Panc1 (cell line): ENCODE measurements at regions not wholly inside any gene's neighbourhood (a gene's known extent, or its start where the extent isn't known, plus 50 kb on each side); places are given as distances from the start of the nearest gene placed in this dataset.

Experiments used
- ATAC-seq: fragments of 200-7000 bp; cut with Tn5 transposase; 2 replicates; pipeline ENCODE4 v1.9.1; 2020; ENCODE audit warnings: mild to moderate bottlenecking, moderate library complexity
- BruUV-seq: library from RNA; stranded (reverse); fragments of 400-500 nt; replicated peaks from 2 replicates; lab custom pipeline; 2021; lab: Mats Ljungman, UMichigan
- CTCF ChIA-PET: fragments of 300-600 bp; sonication (Branson Sonifier 250); formaldehyde crosslinking; loops from one replicate; lab custom pipeline; 2022; ENCODE audit warnings: antibody characterized with exemption; lab: Charles Lee
- POLR2A ChIA-PET: fragments of 300-600 bp; sonication (Branson Sonifier 250); formaldehyde crosslinking; loops from one replicate; lab custom pipeline; 2022; ENCODE audit warnings: antibody characterized with exemption; lab: Charles Lee
- DNase-seq: peaks from one replicate; pipeline ENCODE4 v3.0.0-alpha.2; 2010; ENCODE audit warnings: low read depth, low spot score
- H3K27ac ChIP-seq: 2 replicates; pipeline ENCODE4 v1.5.1; 2011; ENCODE audit warnings: mild to moderate bottlenecking, low read length, inconsistent platforms
- H3K27me3 ChIP-seq: fragments of 200-500 bp; sonication (Bioruptor generic); 2 replicates; pipeline ENCODE4 v1.6.0; 2014; ENCODE audit warnings: low read length, inconsistent platforms; ENCODE audit not compliant: control insufficient read depth, insufficient read depth
- H3K36me3 ChIP-seq: fragments of 200-500 bp; sonication (Bioruptor generic); 2 replicates; pipeline ENCODE4 v1.5.1; 2014; ENCODE audit warnings: inconsistent platforms, mild to moderate bottlenecking, low read length, moderate library complexity; ENCODE audit not compliant: control insufficient read depth, insufficient read depth
- H3K4me1 ChIP-seq: 2 replicates; pipeline ENCODE4 v1.5.1; 2011; ENCODE audit warnings: inconsistent platforms, mild to moderate bottlenecking, low read length, moderate library complexity; ENCODE audit not compliant: control insufficient read depth, insufficient read depth
- H3K4me3 ChIP-seq, 2 experiments: 2 replicates each; pipeline ENCODE4 v1.5.1; 2011 to 2012; ENCODE audit warnings: low read depth in 2 of 2, low read length in 2 of 2, mild to moderate bottlenecking in 2 of 2, inconsistent platforms in 1 of 2, moderate library complexity in 1 of 2
- H3K9me3 ChIP-seq: fragments of 200-500 bp; sonication (Bioruptor generic); 2 replicates; pipeline ENCODE4 v1.5.1; 2014; ENCODE audit warnings: low read depth, mild to moderate bottlenecking, inconsistent platforms, low read length, moderate library complexity; ENCODE audit not compliant: control insufficient read depth, insufficient read depth
- CTCF ChIP-seq: fragments of 450-650 bp; IDR thresholded peaks from 2 replicates; pipeline ENCODE4 v1.5.1; 2017; ENCODE audit warnings: mild to moderate bottlenecking
- POLR2AphosphoS5 ChIP-seq: IDR thresholded peaks from 2 replicates; pipeline ENCODE4 v1.6.1; 2012; ENCODE audit warnings: mild to moderate bottlenecking, low read depth, low read length, moderate library complexity
- REST ChIP-seq, 2 experiments: IDR thresholded peaks; 2 replicates each; pipeline ENCODE4 v1.6.1; 2011 to 2012; ENCODE audit warnings: low read depth in 2 of 2, control low read depth in 1 of 2, low read length in 1 of 2, mild to moderate bottlenecking in 1 of 2, moderate library complexity in 1 of 2; ENCODE audit not compliant: insufficient read depth in 1 of 2
- SIN3A ChIP-seq: IDR thresholded peaks from 2 replicates; pipeline ENCODE4 v1.6.1; 2012; ENCODE audit warnings: low read depth, mild to moderate bottlenecking, low read length, moderate library complexity, borderline replicate concordance; ENCODE audit not compliant: insufficient read depth
- TCF7L2 ChIP-seq: IDR thresholded peaks from 2 replicates; pipeline ENCODE4 v1.6.1; 2011; ENCODE audit warnings: mild to moderate bottlenecking, low read depth, low read length, inconsistent platforms
- in situ Hi-C: cut with HindIII; loops from 2 replicates; pipeline ENCODE4 v1.10.0; 2016; ENCODE audit warnings: low sequenced_read_pairs, low pct_unique_long_range_greater_than_20kb
- intact Hi-C: fragments of 100-400 bp; cut with micrococcal nuclease; formaldehyde crosslinking; loops from one replicate; pipeline ENCODE4 v1.10.0; 2022; ENCODE audit not compliant: unreplicated experiment

- in situ Hi-C loops: no loop called here
- H3K4me1 ChIP-seq: no peaks in the 10 kb centered on the region
- ATAC-seq (no peak), DNase-seq (no peak)
- TF ChIP-seq TCF7L2: no peak
- TF ChIP-seq CTCF: no peak
- TF ChIP-seq SIN3A: no peak
- ChIA-PET CTCF (no interaction called here), POLR2A (no interaction called here)
- intact Hi-C loops: no loop called here
- no peaks in the 10 kb centered on the region for H3K36me3 ChIP-seq
- no peak overlapping the region for H3K4me3 ChIP-seq
- BruUV-seq: no TSS peak
- H3K9me3 ChIP-seq: no peaks in the 10 kb centered on the region
- H3K27me3 ChIP-seq: no peaks in the 10 kb centered on the region
- H3K27ac ChIP-seq: no peak overlapping the region
These were observed 408.2 kb upstream of the C16orf82 start for GRCh38 chr16:26658486-26658885.

GRCh38 chr16:26658915-26659314 lies 407.8 kb upstream of the C16orf82 start:
- intact Hi-C loops (no loop called here), in situ Hi-C loops (no loop called here)
- CTCF ChIA-PET: no interaction called here
- Histone ChIP-seq H3K36me3 (no peaks in the 10 kb centered on the region), H3K9me3 (no peaks in the 10 kb centered on the region), H3K27ac (no peak overlapping the region), H3K27me3 (no peaks in the 10 kb centered on the region), H3K4me3 (no peak overlapping the region), H3K4me1 (no peaks in the 10 kb centered on the region)
- no peak for ATAC-seq
- TF ChIP-seq REST (IDR thresholded peaks at IDR 0.05; ENCODE audit: insufficient read depth in 1 of 2, low read depth in 2 of 2, low read length in 1 of 2) (no peak), POLR2AphosphoS5 (no peak), SIN3A (no peak), TCF7L2 (no peak), CTCF (no peak)
- no TSS peak for BruUV-seq
- POLR2A ChIA-PET: no interaction called here
- no peak for DNase-seq
